SIG-M5 (cell line): ENCODE measurements at regions not wholly inside any gene's neighbourhood (a gene's known extent, or its start where the extent isn't known, plus 50 kb on each side); places are given as distances from the start of the nearest gene placed in this dataset.

Source experiments
- DNase-seq: peaks from one replicate; lab custom pipeline; 2025; lab: John Stamatoyannopoulos, UW

GRCh38 chr2:60097298-60097697 lies 456.2 kb downstream of the BCL11A start:
- no peak for DNase-seq

GRCh38 chr2:60096556-60096955 lies 456.9 kb downstream of the BCL11A start:
- no peak for DNase-seq

- DNase-seq = no peak
These were observed 457.6 kb downstream of the BCL11A start for GRCh38 chr2:60095903-60096302.

GRCh38 chr2:60095202-60095815 lies 458.1 kb downstream of the BCL11A start:
- no peak for DNase-seq

GRCh38 chr2:60094450-60094929 lies 459.0 kb downstream of the BCL11A start:
- DNase-seq = no peak

GRCh38 chr2:60092781-60093180 lies 460.7 kb downstream of the BCL11A start:
- no peak for DNase-seq

GRCh38 chr2:60091894-60092293 lies 461.6 kb downstream of the BCL11A start:
- DNase-seq = no peak

GRCh38 chr2:60091266-60091665 lies 462.2 kb downstream of the BCL11A start:
- no peak for DNase-seq

- no peak for DNase-seq
These were observed 473.9 kb downstream of the BCL11A start for GRCh38 chr2:60079562-60079961.

- no peak for DNase-seq
These were observed 478.4 kb downstream of the BCL11A start for GRCh38 chr2:60075048-60075447.

GRCh38 chr2:60073201-60073600 lies 480.3 kb downstream of the BCL11A start:
- no peak for DNase-seq

GRCh38 chr2:60072609-60073008 lies 480.8 kb downstream of the BCL11A start:
- DNase-seq = no peak

GRCh38 chr2:60071490-60071831 lies 482.0 kb downstream of the BCL11A start:
- DNase-seq = no peak

GRCh38 chr2:60070736-60071489 lies 482.5 kb downstream of the BCL11A start:
- no peak for DNase-seq

GRCh38 chr2:60070196-60070595 lies 483.3 kb downstream of the BCL11A start:
- DNase-seq = no peak

- no peak for DNase-seq
These were observed 484.7 kb downstream of the BCL11A start for GRCh38 chr2:60068755-60069154.

- DNase-seq = no peak
These were observed 486.4 kb downstream of the BCL11A start for GRCh38 chr2:60067006-60067405.

GRCh38 chr2:60066096-60066839 lies 487.2 kb downstream of the BCL11A start:
- DNase-seq = no peak

- DNase-seq = no peak
These were observed 488.6 kb downstream of the BCL11A start for GRCh38 chr2:60064687-60065389.

- DNase-seq = no peak
These were observed 494.7 kb downstream of the BCL11A start for GRCh38 chr2:60058781-60059180.

GRCh38 chr2:60054571-60055340 lies 498.7 kb downstream of the BCL11A start:
- no peak for DNase-seq

GRCh38 chr2:60053791-60054190 lies 499.7 kb downstream of the BCL11A start:
- DNase-seq = no peak
